Activated CD8-positive, alpha-beta T cell treated with anti-CD3 and anti-CD28 coated beads, Interleukin-2, amount 10 ng/mL, durations not matched to agents 7 days and 5 days (primary cell): ENCODE measurements at regions not wholly inside any gene's neighbourhood (a gene's known extent, or its start where the extent isn't known, plus 50 kb on each side); places are given as distances from the start of the nearest gene placed in this dataset.
"Not testable (repeated sequence)": the region's sequence is repeated elsewhere in the genome, so short reads cannot be mapped to it uniquely, and the experiment has no call there.

ENCODE experiments used
- ATAC-seq: fragments of 150-1000 bp; cut with Tn5 transposase; one replicate; pipeline ENCODE4 v1.10.0; 2021; ENCODE audit warnings: moderate library complexity
- CTCF ChIA-PET: fragments of 350-600 bp; sonication (Branson Sonifier 250); formaldehyde crosslinking; loops from one replicate; lab custom pipeline; 2021; ENCODE audit warnings: antibody characterized with exemption; lab: Charles Lee
- POLR2A ChIA-PET: fragments of 350-600 bp; sonication (Branson Sonifier 250); formaldehyde crosslinking; loops from one replicate; lab custom pipeline; 2021; ENCODE audit warnings: antibody characterized with exemption; lab: Charles Lee
- DNase-seq: peaks from one replicate; pipeline ENCODE4 v3.0.0-alpha.2; 2020
- H3K27ac Mint-ChIP-seq: one replicate; pipeline ENCODE4 v1.8.0; 2021; ENCODE audit warnings: mild to moderate bottlenecking, mixed read lengths
- H3K27me3 Mint-ChIP-seq: one replicate; pipeline ENCODE4 v1.8.0; 2021; ENCODE audit warnings: low read depth, mixed read lengths
- H3K36me3 Mint-ChIP-seq: one replicate; pipeline ENCODE4 v1.8.0; 2021; ENCODE audit warnings: low read depth, mixed read lengths
- H3K4me1 Mint-ChIP-seq: one replicate; pipeline ENCODE4 v1.8.0; 2021; ENCODE audit warnings: low read depth, mixed read lengths
- H3K4me3 Mint-ChIP-seq: one replicate; pipeline ENCODE4 v1.8.0; 2021; ENCODE audit warnings: mild to moderate bottlenecking, mixed read lengths
- H3K9me3 Mint-ChIP-seq: one replicate; pipeline ENCODE4 v1.8.0; 2022; ENCODE audit warnings: mixed read lengths; ENCODE audit not compliant: insufficient read depth

DNA sequence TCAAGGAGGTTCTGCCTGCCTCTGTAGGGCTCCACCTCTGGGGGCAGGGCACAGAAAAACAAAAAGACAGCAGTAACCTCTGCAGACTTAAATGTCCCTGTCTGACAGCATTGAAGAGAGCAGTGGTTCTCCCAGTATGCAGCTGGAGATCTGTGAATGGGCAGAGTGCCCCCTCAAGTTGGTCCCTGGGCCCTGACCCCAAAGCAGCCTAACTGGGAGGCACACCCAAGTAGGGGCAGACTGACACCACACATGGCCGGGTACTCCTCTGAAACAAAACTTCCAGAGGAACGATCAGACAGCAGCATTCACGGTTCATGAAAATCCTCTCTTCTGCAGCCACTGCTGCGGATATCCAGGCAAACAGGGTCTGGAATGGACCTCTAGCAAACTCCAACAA lies 409.2 kb downstream of the ALG10 start:
- H3K27ac Mint-ChIP-seq, H3K36me3 Mint-ChIP-seq, POLR2A ChIA-PET, H3K4me1 Mint-ChIP-seq, H3K27me3 Mint-ChIP-seq, CTCF ChIA-PET, H3K4me3 Mint-ChIP-seq, DNase-seq, ATAC-seq: not testable (repeated sequence)
- H3K9me3 Mint-ChIP-seq: peaks cover 48% of the 10 kb centered on the region
